ENCODE measurements at regions not wholly inside any gene's neighbourhood (a gene's known extent, or its start where the extent isn't known, plus 50 kb on each side); places are given as distances from the start of the nearest gene placed in this dataset.

GRCh38 chr9:107875571-107875980, 386.0 kb upstream of the KLF4 start:
- Histone ChIP-seq H3K4me1 (ENCODE audit: control insufficient read depth, insufficient read depth, low read length) (no peaks in the 10 kb centered on the region), H3K4me3 (ENCODE audit: low read depth, low read length) (no peak overlapping the region), H3K36me3 (ENCODE audit: control insufficient read depth in 2 of 2, insufficient read depth in 1 of 2, low read length in 2 of 2) (no peaks in the 10 kb centered on the region), H3K27ac (ENCODE audit: extremely low read depth, low read depth, low read length) (no peak overlapping the region), H3K9me3 (ENCODE audit: control insufficient read depth, insufficient read depth, low read depth, low read length) (no peaks in the 10 kb centered on the region)
- CTCF ChIA-PET = interaction anchor here (0.5 to 0.7 kb wide), 2 partner anchors 322 to 325 kb away, joined by 3 to 7 read pairs; no protein-coding TSS in a partner anchor
- TF ChIP-seq ZNF660 (tag by site-specific recombination; IDR thresholded peaks at IDR 0.05) = no peak
- POLR2A ChIA-PET = no interaction called here

- POLR2A ChIA-PET = no interaction called here
- no peak overlapping the region for H3K27ac ChIP-seq (ENCODE audit: extremely low read depth, low read depth, low read length)
- H3K36me3 ChIP-seq (ENCODE audit: control insufficient read depth in 2 of 2, insufficient read depth in 1 of 2, low read length in 2 of 2) = no peaks in the 10 kb centered on the region
- H3K4me3 ChIP-seq (ENCODE audit: low read depth, low read length) = no peak overlapping the region
- no peaks in the 10 kb centered on the region for H3K9me3 ChIP-seq (ENCODE audit: control insufficient read depth, insufficient read depth, low read depth, low read length)
- CTCF ChIA-PET = interaction anchor here (0.5 to 0.9 kb wide), 2 partner anchors 10 to 321 kb away, joined by 3 to 7 read pairs; no protein-coding TSS in a partner anchor
- H3K4me1 ChIP-seq (ENCODE audit: control insufficient read depth, insufficient read depth, low read length) = no peaks in the 10 kb centered on the region
- TF ChIP-seq ZNF132 (tag by site-specific recombination; IDR thresholded peaks at IDR 0.05; ENCODE audit: borderline replicate concordance) (no peak), ZNF311 (tag by site-specific recombination; IDR thresholded peaks at IDR 0.05; ENCODE audit: borderline replicate concordance) (no peak), ZNF280C (tag by site-specific recombination; IDR thresholded peaks at IDR 0.05) (no peak), ZNF571 (tag by site-specific recombination; IDR thresholded peaks at IDR 0.05) (no peak), ZNF48 (tag by site-specific recombination; IDR thresholded peaks at IDR 0.05) (no peak), HOXA7 (CRISPR knock-in tag; IDR thresholded peaks at IDR 0.05; ENCODE audit: borderline replicate concordance) (no peak), ZNF391 (tag by site-specific recombination; IDR thresholded peaks at IDR 0.05; ENCODE audit: borderline replicate concordance, low read depth) (no peak), ZNF302 (tag by site-specific recombination; IDR thresholded peaks at IDR 0.05; ENCODE audit: low read depth) (no peak), ZSCAN5A (tag by site-specific recombination; IDR thresholded peaks at IDR 0.05) (no peak), ZNF146 (tag by site-specific recombination; IDR thresholded peaks at IDR 0.05) (no peak), ZIC2 (tag by site-specific recombination; IDR thresholded peaks at IDR 0.05) (no peak), ZBTB7A (tag by site-specific recombination; IDR thresholded peaks at IDR 0.05; ENCODE audit: low read depth) (no peak), FEZF1 (tag by site-specific recombination; IDR thresholded peaks at IDR 0.05) (no peak)
- TF ChIP-seq, protein P1, sequence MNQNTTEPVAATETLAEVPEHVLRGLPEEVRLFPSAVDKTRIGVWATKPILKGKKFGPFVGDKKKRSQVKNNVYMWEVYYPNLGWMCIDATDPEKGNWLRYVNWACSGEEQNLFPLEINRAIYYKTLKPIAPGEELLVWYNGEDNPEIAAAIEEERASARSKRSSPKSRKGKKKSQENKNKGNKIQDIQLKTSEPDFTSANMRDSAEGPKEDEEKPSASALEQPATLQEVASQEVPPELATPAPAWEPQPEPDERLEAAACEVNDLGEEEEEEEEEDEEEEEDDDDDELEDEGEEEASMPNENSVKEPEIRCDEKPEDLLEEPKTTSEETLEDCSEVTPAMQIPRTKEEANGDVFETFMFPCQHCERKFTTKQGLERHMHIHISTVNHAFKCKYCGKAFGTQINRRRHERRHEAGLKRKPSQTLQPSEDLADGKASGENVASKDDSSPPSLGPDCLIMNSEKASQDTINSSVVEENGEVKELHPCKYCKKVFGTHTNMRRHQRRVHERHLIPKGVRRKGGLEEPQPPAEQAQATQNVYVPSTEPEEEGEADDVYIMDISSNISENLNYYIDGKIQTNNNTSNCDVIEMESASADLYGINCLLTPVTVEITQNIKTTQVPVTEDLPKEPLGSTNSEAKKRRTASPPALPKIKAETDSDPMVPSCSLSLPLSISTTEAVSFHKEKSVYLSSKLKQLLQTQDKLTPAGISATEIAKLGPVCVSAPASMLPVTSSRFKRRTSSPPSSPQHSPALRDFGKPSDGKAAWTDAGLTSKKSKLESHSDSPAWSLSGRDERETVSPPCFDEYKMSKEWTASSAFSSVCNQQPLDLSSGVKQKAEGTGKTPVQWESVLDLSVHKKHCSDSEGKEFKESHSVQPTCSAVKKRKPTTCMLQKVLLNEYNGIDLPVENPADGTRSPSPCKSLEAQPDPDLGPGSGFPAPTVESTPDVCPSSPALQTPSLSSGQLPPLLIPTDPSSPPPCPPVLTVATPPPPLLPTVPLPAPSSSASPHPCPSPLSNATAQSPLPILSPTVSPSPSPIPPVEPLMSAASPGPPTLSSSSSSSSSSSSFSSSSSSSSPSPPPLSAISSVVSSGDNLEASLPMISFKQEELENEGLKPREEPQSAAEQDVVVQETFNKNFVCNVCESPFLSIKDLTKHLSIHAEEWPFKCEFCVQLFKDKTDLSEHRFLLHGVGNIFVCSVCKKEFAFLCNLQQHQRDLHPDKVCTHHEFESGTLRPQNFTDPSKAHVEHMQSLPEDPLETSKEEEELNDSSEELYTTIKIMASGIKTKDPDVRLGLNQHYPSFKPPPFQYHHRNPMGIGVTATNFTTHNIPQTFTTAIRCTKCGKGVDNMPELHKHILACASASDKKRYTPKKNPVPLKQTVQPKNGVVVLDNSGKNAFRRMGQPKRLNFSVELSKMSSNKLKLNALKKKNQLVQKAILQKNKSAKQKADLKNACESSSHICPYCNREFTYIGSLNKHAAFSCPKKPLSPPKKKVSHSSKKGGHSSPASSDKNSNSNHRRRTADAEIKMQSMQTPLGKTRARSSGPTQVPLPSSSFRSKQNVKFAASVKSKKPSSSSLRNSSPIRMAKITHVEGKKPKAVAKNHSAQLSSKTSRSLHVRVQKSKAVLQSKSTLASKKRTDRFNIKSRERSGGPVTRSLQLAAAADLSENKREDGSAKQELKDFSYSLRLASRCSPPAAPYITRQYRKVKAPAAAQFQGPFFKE (tag by site-specific recombination; IDR thresholded peaks at IDR 0.05; ENCODE audit: borderline replicate concordance) = no peak
- TF ChIP-seq, protein P2, sequence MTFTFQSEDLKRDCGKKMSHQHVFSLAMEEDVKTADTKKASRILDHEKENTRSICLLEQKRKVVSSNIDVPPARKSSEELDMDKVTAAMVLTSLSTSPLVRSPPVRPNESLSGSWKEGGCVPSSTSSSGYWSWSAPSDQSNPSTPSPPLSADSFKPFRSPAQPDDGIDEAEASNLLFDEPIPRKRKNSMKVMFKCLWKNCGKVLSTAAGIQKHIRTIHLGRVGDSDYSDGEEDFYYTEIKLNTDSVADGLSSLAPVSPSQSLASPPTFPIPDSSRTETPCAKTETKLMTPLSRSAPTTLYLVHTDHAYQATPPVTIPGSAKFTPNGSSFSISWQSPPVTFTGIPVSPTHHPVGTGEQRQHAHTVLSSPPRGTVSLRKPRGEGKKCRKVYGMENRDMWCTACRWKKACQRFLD (tag by site-specific recombination; IDR thresholded peaks at IDR 0.05) = no peak
- TF ChIP-seq, protein P3, sequence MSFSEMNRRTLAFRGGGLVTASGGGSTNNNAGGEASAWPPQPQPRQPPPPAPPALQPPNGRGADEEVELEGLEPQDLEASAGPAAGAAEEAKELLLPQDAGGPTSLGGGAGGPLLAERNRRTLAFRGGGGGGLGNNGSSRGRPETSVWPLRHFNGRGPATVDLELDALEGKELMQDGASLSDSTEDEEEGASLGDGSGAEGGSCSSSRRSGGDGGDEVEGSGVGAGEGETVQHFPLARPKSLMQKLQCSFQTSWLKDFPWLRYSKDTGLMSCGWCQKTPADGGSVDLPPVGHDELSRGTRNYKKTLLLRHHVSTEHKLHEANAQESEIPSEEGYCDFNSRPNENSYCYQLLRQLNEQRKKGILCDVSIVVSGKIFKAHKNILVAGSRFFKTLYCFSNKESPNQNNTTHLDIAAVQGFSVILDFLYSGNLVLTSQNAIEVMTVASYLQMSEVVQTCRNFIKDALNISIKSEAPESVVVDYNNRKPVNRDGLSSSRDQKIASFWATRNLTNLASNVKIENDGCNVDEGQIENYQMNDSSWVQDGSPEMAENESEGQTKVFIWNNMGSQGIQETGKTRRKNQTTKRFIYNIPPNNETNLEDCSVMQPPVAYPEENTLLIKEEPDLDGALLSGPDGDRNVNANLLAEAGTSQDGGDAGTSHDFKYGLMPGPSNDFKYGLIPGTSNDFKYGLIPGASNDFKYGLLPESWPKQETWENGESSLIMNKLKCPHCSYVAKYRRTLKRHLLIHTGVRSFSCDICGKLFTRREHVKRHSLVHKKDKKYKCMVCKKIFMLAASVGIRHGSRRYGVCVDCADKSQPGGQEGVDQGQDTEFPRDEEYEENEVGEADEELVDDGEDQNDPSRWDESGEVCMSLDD (tag by site-specific recombination; IDR thresholded peaks at IDR 0.05) = no peak
These were observed 385.2 kb upstream of the KLF4 start for GRCh38 chr9:107874591-107875369.
